Stimulated activated naive CD8-positive, alpha-beta T cell treated with anti-CD3 and anti-CD28 coated beads, Interleukin-15, Interleukin-2, amounts not matched to agents 100 ng/mL and 50 ng/mL, for 24 hours (primary cell): ENCODE measurements at regions not wholly inside any gene's neighbourhood (a gene's known extent, or its start where the extent isn't known, plus 50 kb on each side); places are given as distances from the start of the nearest gene placed in this dataset.

ENCODE experiments used
- H3K27ac Mint-ChIP-seq: one replicate; pipeline ENCODE4 v1.8.0; 2021; ENCODE audit warnings: mild to moderate bottlenecking, mixed read lengths
- H3K27me3 Mint-ChIP-seq: one replicate; pipeline ENCODE4 v1.8.0; 2021; ENCODE audit warnings: mixed read lengths
- H3K36me3 Mint-ChIP-seq: one replicate; pipeline ENCODE4 v1.8.0; 2021; ENCODE audit warnings: low read depth, mixed read lengths
- H3K4me1 Mint-ChIP-seq: one replicate; pipeline ENCODE4 v1.8.0; 2021; ENCODE audit warnings: low read depth, mixed read lengths
- H3K4me3 Mint-ChIP-seq: one replicate; pipeline ENCODE4 v1.8.0; 2021; ENCODE audit warnings: mild to moderate bottlenecking, mixed read lengths
- H3K9me3 Mint-ChIP-seq: one replicate; pipeline ENCODE4 v1.8.0; 2021; ENCODE audit warnings: mixed read lengths

GRCh38 chr6:43899830-43900229, 129.8 kb downstream of the VEGFA start:
- Mint-ChIP-seq H3K27ac (no peak overlapping the region), H3K27me3 (no peaks in the 10 kb centered on the region), H3K4me3 (no peak overlapping the region), H3K4me1 (no peaks in the 10 kb centered on the region), H3K36me3 (no peaks in the 10 kb centered on the region), H3K9me3 (no peaks in the 10 kb centered on the region)

- H3K4me1 Mint-ChIP-seq, result no peaks in the 10 kb centered on the region
- H3K27me3 Mint-ChIP-seq, result no peaks in the 10 kb centered on the region
- H3K9me3 Mint-ChIP-seq, result no peaks in the 10 kb centered on the region
- H3K27ac Mint-ChIP-seq, result no peak overlapping the region
- H3K36me3 Mint-ChIP-seq, result no peaks in the 10 kb centered on the region
- no peak overlapping the region for H3K4me3 Mint-ChIP-seq
Measured at GRCh38 chr6:43898358-43899131, 128.5 kb downstream of the VEGFA start.

GRCh38 chr6:43897571-43898302, 127.7 kb downstream of the VEGFA start:
- H3K4me3 Mint-ChIP-seq, result no peak overlapping the region
- no peaks in the 10 kb centered on the region for H3K4me1 Mint-ChIP-seq
- no peak overlapping the region for H3K27ac Mint-ChIP-seq
- H3K9me3 Mint-ChIP-seq, result no peaks in the 10 kb centered on the region
- no peaks in the 10 kb centered on the region for H3K27me3 Mint-ChIP-seq
- H3K36me3 Mint-ChIP-seq, result no peaks in the 10 kb centered on the region

GRCh38 chr6:43896329-43897255, 126.6 kb downstream of the VEGFA start:
- Mint-ChIP-seq H3K27me3 (peaks cover 5% of the 10 kb centered on the region), H3K4me1 (no peaks in the 10 kb centered on the region), H3K36me3 (no peaks in the 10 kb centered on the region), H3K27ac (no peak overlapping the region), H3K4me3 (no peak overlapping the region), H3K9me3 (no peaks in the 10 kb centered on the region)

GRCh38 chr6:43895656-43896328, 125.8 kb downstream of the VEGFA start:
- Mint-ChIP-seq H3K27ac (no peak overlapping the region), H3K9me3 (no peaks in the 10 kb centered on the region), H3K4me3 (no peak overlapping the region), H3K36me3 (no peaks in the 10 kb centered on the region), H3K27me3 (peaks cover 10% of the 10 kb centered on the region), H3K4me1 (peaks cover 3% of the 10 kb centered on the region)

- H3K36me3 Mint-ChIP-seq, result no peaks in the 10 kb centered on the region
- peaks cover 3% of the 10 kb centered on the region for H3K4me1 Mint-ChIP-seq
- peaks cover 21% of the 10 kb centered on the region for H3K27me3 Mint-ChIP-seq
- H3K9me3 Mint-ChIP-seq, result no peaks in the 10 kb centered on the region
- H3K27ac Mint-ChIP-seq, result no peak overlapping the region
- no peak overlapping the region for H3K4me3 Mint-ChIP-seq
Measured at GRCh38 chr6:43893073-43893472, 123.1 kb downstream of the VEGFA start.

- H3K27ac Mint-ChIP-seq, result no peak overlapping the region
- no peak overlapping the region for H3K4me3 Mint-ChIP-seq
- no peaks in the 10 kb centered on the region for H3K36me3 Mint-ChIP-seq
- H3K9me3 Mint-ChIP-seq, result no peaks in the 10 kb centered on the region
- peaks cover 3% of the 10 kb centered on the region for H3K4me1 Mint-ChIP-seq
- H3K27me3 Mint-ChIP-seq, result peaks cover 21% of the 10 kb centered on the region
Measured at GRCh38 chr6:43891072-43891870, 121.3 kb downstream of the VEGFA start.

GRCh38 chr6:43890197-43891062, 120.4 kb downstream of the VEGFA start:
- H3K36me3 Mint-ChIP-seq, result no peaks in the 10 kb centered on the region
- peaks cover 3% of the 10 kb centered on the region for H3K4me1 Mint-ChIP-seq
- H3K27me3 Mint-ChIP-seq, result peaks cover 21% of the 10 kb centered on the region
- H3K9me3 Mint-ChIP-seq, result no peaks in the 10 kb centered on the region
- H3K27ac Mint-ChIP-seq, result no peak overlapping the region
- H3K4me3 Mint-ChIP-seq, result no peak overlapping the region

GRCh38 chr6:43887906-43888683, 118.1 kb downstream of the VEGFA start:
- H3K36me3 Mint-ChIP-seq, result no peaks in the 10 kb centered on the region
- H3K4me1 Mint-ChIP-seq, result peaks cover 3% of the 10 kb centered on the region
- H3K27me3 Mint-ChIP-seq, result peaks cover 21% of the 10 kb centered on the region
- no peak overlapping the region for H3K4me3 Mint-ChIP-seq
- no peak overlapping the region for H3K27ac Mint-ChIP-seq
- no peaks in the 10 kb centered on the region for H3K9me3 Mint-ChIP-seq

- peaks cover 19% of the 10 kb centered on the region for H3K27me3 Mint-ChIP-seq
- no peaks in the 10 kb centered on the region for H3K9me3 Mint-ChIP-seq
Measured at GRCh38 chr6:43887340-43887858, 117.4 kb downstream of the VEGFA start.

GRCh38 chr6:43886717-43887339, 116.8 kb downstream of the VEGFA start:
- no peaks in the 10 kb centered on the region for H3K9me3 Mint-ChIP-seq
- H3K27ac Mint-ChIP-seq, result no peak overlapping the region
- peaks cover 17% of the 10 kb centered on the region for H3K27me3 Mint-ChIP-seq
- H3K4me3 Mint-ChIP-seq, result no peak overlapping the region
- peaks cover 3% of the 10 kb centered on the region for H3K4me1 Mint-ChIP-seq
- H3K36me3 Mint-ChIP-seq, result no peaks in the 10 kb centered on the region

More at GRCh38 chr6:43887340-43887858, 117.4 kb downstream of the VEGFA start:
- H3K36me3 Mint-ChIP-seq, result no peaks in the 10 kb centered on the region
- peaks cover 3% of the 10 kb centered on the region for H3K4me1 Mint-ChIP-seq
- no peak overlapping the region for H3K27ac Mint-ChIP-seq
- no peak overlapping the region for H3K4me3 Mint-ChIP-seq

GRCh38 chr6:43886067-43886461, 116.1 kb downstream of the VEGFA start:
- H3K27me3 Mint-ChIP-seq, result peaks cover 14% of the 10 kb centered on the region
- H3K4me3 Mint-ChIP-seq, result no peak overlapping the region
- no peaks in the 10 kb centered on the region for H3K9me3 Mint-ChIP-seq
- H3K27ac Mint-ChIP-seq, result no peak overlapping the region
- H3K4me1 Mint-ChIP-seq, result peaks cover 1% of the 10 kb centered on the region
- no peaks in the 10 kb centered on the region for H3K36me3 Mint-ChIP-seq
